ENCODE measurements at regions not wholly inside any gene's neighbourhood (a gene's known extent, or its start where the extent isn't known, plus 50 kb on each side); places are given as distances from the start of the nearest gene placed in this dataset.
"Not testable (repeated sequence)": the region's sequence is repeated elsewhere in the genome, so short reads cannot be mapped to it uniquely, and the experiment has no call there.

GRCh38 chr14:106757444-106757843 lies 1231.1 kb downstream of the TMEM121 start:
- BruUV-seq (replicated peaks); H4K20me1 ChIP-seq (replicated peaks; ENCODE audit: control insufficient read depth, extremely low read depth, insufficient read depth, low read length); H3K79me2 ChIP-seq (ENCODE audit: control insufficient read depth, insufficient read depth, low read length); H3K27me3 ChIP-seq (ENCODE audit: control insufficient read depth in 2 of 2, insufficient read depth in 2 of 2, low read length in 2 of 2); dilution Hi-C loops (cut with MboI; ENCODE audit: extremely low pct_ligation_motif_present, low sequenced_read_pairs); H3K9me1 ChIP-seq (replicated peaks; ENCODE audit: control insufficient read depth, extremely low read depth, insufficient read depth, low read length); intact Hi-C loops (cut with micrococcal nuclease); H3K27ac ChIP-seq (ENCODE audit: insufficient read depth, low read depth, low read length); H3K4me2 ChIP-seq (ENCODE audit: insufficient read depth, low read length); FAIRE-seq; CTCF ChIA-PET; H3K4me3 ChIP-seq (replicated peaks in 1 of 3; ENCODE audit: insufficient read depth in 1 of 3, low read depth in 1 of 3, low read length in 3 of 3); POLR2A ChIA-PET; H3K9me3 ChIP-seq (replicated peaks; ENCODE audit: control insufficient read depth, insufficient read depth, low read length); H2AFZ ChIP-seq (ENCODE audit: low read depth, low read length); DNase-seq (ENCODE audit: low read depth, low spot score); H3K9ac ChIP-seq (replicated peaks; ENCODE audit: extremely low read depth, insufficient read depth, low read length); H3K36me3 ChIP-seq (ENCODE audit: control insufficient read depth in 2 of 2, extremely low read depth in 1 of 2, insufficient read depth in 2 of 2, low read length in 2 of 2); H3K4me1 ChIP-seq (ENCODE audit: control insufficient read depth, extremely low read depth, insufficient read depth, low read length): not testable (repeated sequence)

GRCh38 chr14:106761886-106762816 lies 1235.8 kb downstream of the TMEM121 start:
- intact Hi-C loops (cut with micrococcal nuclease); FAIRE-seq: not testable (repeated sequence)

More at GRCh38 chr14:106761886-106762816, 1235.8 kb downstream of the TMEM121 start:
- H3K4me1 ChIP-seq (ENCODE audit: control insufficient read depth, extremely low read depth, insufficient read depth, low read length); H3K27ac ChIP-seq (ENCODE audit: insufficient read depth, low read depth, low read length); H3K4me3 ChIP-seq (replicated peaks in 1 of 3; ENCODE audit: insufficient read depth in 1 of 3, low read depth in 1 of 3, low read length in 3 of 3); H3K9me3 ChIP-seq (replicated peaks; ENCODE audit: control insufficient read depth, insufficient read depth, low read length); CTCF ChIA-PET; BruUV-seq (replicated peaks); H3K36me3 ChIP-seq (ENCODE audit: control insufficient read depth in 2 of 2, extremely low read depth in 1 of 2, insufficient read depth in 2 of 2, low read length in 2 of 2); H2AFZ ChIP-seq (ENCODE audit: low read depth, low read length); POLR2A ChIA-PET; dilution Hi-C loops (cut with MboI; ENCODE audit: extremely low pct_ligation_motif_present, low sequenced_read_pairs); H4K20me1 ChIP-seq (replicated peaks; ENCODE audit: control insufficient read depth, extremely low read depth, insufficient read depth, low read length); H3K4me2 ChIP-seq (ENCODE audit: insufficient read depth, low read length); H3K79me2 ChIP-seq (ENCODE audit: control insufficient read depth, insufficient read depth, low read length); H3K27me3 ChIP-seq (ENCODE audit: control insufficient read depth in 2 of 2, insufficient read depth in 2 of 2, low read length in 2 of 2); H3K9me1 ChIP-seq (replicated peaks; ENCODE audit: control insufficient read depth, extremely low read depth, insufficient read depth, low read length); H3K9ac ChIP-seq (replicated peaks; ENCODE audit: extremely low read depth, insufficient read depth, low read length); DNase-seq (ENCODE audit: low read depth, low spot score): not testable (repeated sequence)

Measured in endothelial cell of umbilical vein (primary cell).